ENCODE measurements at regions not wholly inside any gene's neighbourhood (a gene's known extent, or its start where the extent isn't known, plus 50 kb on each side); places are given as distances from the start of the nearest gene placed in this dataset.

DNA sequence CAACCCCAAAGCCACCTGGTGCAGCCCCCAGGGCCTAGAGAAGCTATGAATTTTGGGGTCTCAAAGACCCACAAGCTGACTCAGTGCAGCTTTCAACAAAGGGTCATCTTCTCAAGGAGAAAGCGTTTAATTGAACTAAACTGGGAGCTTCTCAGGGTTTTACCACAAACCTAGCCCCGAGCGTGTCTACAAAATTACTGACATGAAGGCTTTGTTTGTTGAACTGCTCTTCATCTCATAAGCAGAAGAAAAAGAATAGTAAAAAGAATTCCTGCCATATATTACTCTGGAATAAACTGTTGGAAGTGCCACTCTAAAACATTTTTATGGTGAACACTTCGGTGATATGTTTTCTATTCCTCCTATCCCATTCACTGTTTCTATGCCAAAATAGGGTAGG is 50.8 kb upstream of the INCENP start:
- DNase-seq: no peak

DNA sequence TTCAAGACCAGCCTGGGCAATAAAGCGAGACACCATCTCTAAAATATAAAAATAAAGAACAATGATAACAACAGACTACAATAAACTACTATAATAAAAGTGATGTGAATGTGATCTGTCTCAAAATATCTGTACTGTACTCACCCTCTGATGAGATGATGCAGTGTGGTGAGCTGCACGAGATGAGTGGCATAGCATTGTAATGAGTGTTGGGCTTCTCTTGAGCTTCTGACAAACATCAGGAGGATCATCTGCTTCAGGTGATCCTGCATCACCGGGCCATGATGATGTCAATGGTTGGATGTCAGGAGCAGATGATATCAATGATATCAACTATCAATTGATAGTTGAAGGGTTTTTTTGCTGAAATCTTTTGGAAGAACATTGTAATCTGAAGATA is 52.4 kb upstream of the INCENP start:
- no peak for DNase-seq

DNA sequence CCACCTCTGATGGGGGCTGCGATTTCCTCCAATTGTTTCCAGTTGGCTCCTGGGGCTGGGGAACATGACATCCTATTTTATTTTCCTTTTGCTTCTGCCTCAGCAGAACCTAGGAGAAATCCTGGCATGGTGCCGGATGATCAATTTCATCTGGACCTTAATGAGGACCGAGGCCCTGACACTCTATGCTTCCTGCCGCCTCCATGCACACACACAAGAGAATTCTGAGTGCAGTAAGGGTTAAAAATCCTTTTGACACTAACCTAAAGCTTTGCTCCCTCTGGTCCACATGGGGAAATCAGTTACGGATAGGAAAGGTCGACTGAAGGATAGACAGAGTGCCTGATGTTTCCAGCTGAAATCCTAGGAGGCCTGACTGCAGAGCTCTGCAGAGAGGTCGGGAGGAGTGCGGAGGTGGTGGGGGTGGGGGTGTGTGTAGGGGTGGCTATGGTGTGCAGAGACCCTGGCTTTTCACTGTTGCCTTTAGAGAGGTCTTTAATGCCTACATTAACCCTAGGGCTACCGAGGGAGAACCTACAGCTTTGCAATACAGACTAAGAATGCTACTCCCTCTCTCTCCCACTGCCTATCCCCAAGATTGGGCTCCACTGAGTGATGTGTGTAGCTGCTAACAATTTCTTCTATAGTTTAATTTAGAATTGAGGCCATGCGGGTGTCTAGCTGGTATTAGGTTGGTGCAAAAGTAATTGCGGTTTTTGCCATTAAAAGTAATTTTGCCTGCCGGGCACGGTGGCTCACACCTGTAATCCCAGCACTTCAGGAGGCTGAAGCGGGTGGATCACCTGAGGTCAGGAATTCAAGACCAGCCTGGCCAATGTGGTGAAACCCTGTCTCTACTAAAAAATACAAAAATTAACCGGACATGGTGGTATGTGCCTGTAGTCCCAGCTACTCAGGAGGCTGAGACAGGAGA is 53.6 kb upstream of the INCENP start:
- DNase-seq: peak; percentile 14

DNA sequence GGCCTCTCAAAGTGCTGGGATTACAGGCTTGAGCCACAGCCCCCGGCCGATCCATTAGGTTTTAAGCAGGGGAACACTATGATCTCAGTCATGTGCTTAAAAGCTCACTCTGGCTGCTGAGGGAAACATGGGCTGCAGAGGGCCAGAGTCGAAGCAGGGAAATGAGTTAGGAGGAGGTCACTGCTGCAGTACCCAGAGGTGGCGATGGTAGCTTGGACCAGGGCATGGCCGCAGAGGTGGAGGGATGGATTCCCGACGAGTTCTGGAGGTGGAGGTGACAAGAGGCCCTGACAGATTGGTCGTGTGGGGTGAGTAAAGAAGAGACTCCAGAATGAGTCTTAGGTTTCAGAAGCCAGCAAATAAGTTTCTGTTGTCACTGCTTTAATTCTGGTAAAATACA is 54.4 kb upstream of the INCENP start:
- DNase-seq: no peak

- DNase-seq: no peak
Observed at GRCh38 chr11:62068730-62069129, 55.1 kb upstream of the INCENP start.

DNA sequence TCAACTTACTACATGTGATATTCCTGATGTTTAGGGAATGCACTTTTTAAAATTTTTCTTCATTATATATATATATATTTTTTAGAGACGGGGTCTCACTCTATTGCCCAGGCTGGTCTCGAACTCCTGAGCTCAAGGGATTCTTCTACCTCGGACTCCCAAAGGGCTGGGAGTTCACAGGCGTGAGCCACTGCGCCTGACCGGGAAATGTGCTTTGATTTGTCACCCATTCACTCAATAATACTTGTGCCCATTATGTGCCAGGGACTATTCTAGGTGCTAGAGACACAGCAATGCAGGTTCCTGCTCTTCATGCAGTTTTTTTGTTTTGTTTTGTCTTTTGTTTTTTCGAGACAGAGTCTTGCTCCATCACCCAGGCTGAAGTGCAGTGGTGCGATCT is 56.1 kb upstream of the INCENP start:
- no peak for DNase-seq

GRCh38 chr11:62064221-62064620 is 59.6 kb upstream of the INCENP start:
- no peak for DNase-seq

DNA sequence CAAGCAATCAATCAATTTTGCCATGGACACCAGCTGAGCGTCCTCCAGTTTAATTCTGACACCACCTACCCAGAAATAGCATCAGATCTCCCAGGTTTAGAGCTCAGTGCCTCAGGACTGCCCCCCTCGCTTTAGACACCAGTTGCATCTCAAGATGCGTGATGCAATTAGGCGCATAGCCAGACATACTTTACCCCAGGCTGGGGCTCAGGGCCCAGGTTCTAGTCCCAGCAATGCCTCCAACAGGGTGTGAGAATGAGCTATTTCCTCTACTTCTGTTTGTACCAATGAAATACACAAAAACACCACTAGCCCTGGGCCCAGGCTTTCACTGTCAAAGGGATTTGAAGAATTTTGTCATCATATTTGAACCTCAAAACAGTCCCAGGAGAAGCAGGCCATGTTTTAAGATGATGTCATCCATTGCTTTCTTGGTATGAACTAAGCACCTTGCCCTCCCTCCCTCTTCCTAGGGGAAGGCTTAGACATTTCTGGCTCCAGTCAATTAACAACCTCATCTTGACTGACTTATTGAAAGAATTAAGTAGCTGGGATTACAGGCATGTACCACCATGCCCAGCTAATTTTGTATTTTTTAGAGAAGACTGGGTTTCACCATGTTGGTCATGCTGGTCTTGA is 61.5 kb upstream of the INCENP start:
- no peak for DNase-seq

GRCh38 chr11:62061356-62062222 is 62.2 kb upstream of the INCENP start:
- no peak for DNase-seq

- no peak for DNase-seq
Observed at GRCh38 chr11:62057069-62057468, 66.7 kb upstream of the INCENP start.

DNA sequence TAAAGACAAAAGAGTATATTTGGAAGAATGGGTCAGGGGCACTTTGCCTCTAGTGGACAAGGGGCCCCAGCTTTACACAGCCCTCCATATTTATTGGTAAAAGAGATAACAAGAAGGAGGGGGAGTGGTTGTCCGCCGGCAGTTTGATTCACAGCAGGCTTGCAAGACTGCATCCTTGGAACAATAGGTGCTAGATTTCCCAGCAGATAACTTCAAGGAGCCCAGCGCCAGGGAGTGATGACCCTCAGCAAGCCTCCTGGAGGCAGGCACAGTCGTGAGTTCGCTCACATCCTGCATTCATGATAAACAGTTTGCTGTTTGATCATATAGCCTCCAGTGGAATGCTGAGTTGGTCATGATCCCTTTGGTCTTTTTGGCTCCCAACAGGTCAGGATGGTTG is 67.8 kb upstream of the INCENP start:
- DNase-seq: no peak

DNA sequence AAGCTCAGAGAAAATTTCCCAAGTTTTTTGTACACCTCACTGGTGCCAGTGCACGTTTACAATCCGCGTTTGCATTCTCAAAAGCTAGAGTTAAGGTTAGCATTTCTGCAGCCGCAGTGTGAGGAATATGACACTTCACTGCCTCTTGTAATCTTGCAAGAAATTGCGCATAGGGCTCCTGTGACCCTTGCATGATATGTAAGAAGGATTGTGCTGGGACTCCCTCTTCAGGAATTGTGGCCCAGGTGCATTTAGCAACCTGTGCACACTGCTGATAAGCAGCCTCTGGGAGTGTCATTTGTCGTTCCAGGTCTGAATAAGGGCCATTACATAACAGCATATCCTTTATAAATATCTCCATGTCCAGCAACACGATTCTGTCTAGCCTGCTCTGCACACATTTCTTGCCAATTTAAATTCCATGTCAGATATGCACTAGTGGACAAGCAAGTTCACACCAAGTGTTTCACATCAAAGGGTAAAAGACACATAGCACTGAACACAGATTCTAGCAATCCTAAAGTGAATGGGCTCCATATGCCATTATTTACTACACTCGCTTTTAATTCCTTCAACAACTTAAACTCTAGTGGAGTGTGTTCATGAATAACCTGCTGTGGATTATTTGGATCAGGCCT is 69.2 kb upstream of the INCENP start:
- DNase-seq: peak; percentile 46

- no peak for DNase-seq
Observed at GRCh38 chr11:62054081-62054480, 69.7 kb upstream of the INCENP start.

- DNase-seq: no peak
Observed at GRCh38 chr11:62050716-62051115, 73.1 kb upstream of the INCENP start.

- no peak for DNase-seq
Observed at GRCh38 chr11:62048100-62048499, 75.7 kb upstream of the INCENP start.

- DNase-seq: no peak
Observed at GRCh38 chr11:62046568-62047100, 77.2 kb upstream of the INCENP start.

GRCh38 chr11:62044639-62045121 is 77.2 kb upstream of the FTH1 start:
- DNase-seq: no peak

DNA sequence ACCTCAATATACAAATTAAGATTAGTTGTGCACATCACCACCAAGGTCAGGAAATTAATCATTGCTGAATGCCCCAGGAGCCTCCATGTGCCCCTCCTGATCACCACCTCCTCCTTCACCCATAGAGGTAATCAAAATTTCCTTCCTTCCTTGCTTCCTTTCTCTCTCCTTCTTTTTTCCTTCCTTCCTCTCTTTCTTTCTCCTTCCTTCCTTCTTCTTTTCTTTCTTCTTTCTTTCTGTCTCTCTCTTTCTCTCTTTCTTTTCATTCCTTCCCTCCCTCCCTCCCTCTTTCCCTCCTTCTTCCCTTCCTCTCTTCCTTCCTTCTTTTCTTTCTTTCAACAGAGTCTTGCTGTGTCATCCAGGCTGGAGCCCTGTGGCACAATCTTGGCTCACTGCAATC is 67.9 kb upstream of the FTH1 start:
- no peak for DNase-seq

DNA sequence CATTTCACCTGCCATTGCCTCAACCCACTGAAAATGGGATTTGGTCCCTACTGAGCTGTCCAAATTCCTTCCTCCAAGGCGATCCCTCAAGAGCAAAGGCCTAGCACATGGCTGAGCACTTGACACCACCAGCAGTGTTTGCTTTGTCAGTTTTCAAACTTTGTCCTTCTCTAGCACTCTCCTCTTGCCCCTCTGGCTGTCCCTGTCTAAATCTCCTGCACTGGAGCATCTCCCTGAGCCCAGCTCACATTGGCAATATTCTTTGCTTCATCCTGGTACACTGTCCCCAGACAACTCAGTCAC is 66.6 kb upstream of the FTH1 start:
- DNase-seq: no peak

- no peak for DNase-seq
Observed at GRCh38 chr11:62033191-62034035, 66.0 kb upstream of the FTH1 start.

GRCh38 chr11:62030071-62030684 is 62.7 kb upstream of the FTH1 start:
- no peak for DNase-seq

All from fibroblast of skin of right quadriceps (primary cell).